ENCODE measurements at regions not wholly inside any gene's neighbourhood (a gene's known extent, or its start where the extent isn't known, plus 50 kb on each side); places are given as distances from the start of the nearest gene placed in this dataset.

- TF ChIP-seq CTCF (IDR thresholded peaks at IDR 0.05; ENCODE audit: low read length), result no peak
- no peak for TF ChIP-seq EZH2phosphoT487 (IDR thresholded peaks at IDR 0.05; ENCODE audit: low read length)
These were observed 449.9 kb upstream of the GOLIM4 start for GRCh38 chr3:168545591-168545990.

Data from MM.1S (cell line).